ENCODE measurements at regions not wholly inside any gene's neighbourhood (a gene's known extent, or its start where the extent isn't known, plus 50 kb on each side); places are given as distances from the start of the nearest gene placed in this dataset.
"Not testable (repeated sequence)": the region's sequence is repeated elsewhere in the genome, so short reads cannot be mapped to it uniquely, and the experiment has no call there.

- TSS peak; percentile 22 for BruUV-seq (replicated peaks)
- H3K4me3 ChIP-seq (ENCODE audit: low read depth in 2 of 2, low read length in 2 of 2); H3K36me3 ChIP-seq (ENCODE audit: control insufficient read depth, insufficient read depth, low read length); intact Hi-C loops (cut with micrococcal nuclease; ENCODE audit: unreplicated experiment); H3K27ac ChIP-seq (ENCODE audit: low read length); in situ Hi-C loops (cut with HindIII; ENCODE audit: low pct_unique_long_range_greater_than_20kb, low sequenced_read_pairs); H3K27me3 ChIP-seq (ENCODE audit: control insufficient read depth, insufficient read depth, low read length); H3K4me1 ChIP-seq (ENCODE audit: control insufficient read depth, insufficient read depth, low read length); ATAC-seq; DNase-seq (ENCODE audit: low read depth, low spot score); POLR2A ChIA-PET; CTCF ChIA-PET; H3K9me3 ChIP-seq (ENCODE audit: control insufficient read depth, insufficient read depth, low read depth, low read length): not testable (repeated sequence)
Observed at GRCh38 chr6:57946084-57946768, 628.8 kb downstream of the PRIM2 start.

- ATAC-seq; H3K27me3 ChIP-seq (ENCODE audit: control insufficient read depth, insufficient read depth, low read length); POLR2A ChIA-PET; CTCF ChIA-PET; H3K36me3 ChIP-seq (ENCODE audit: control insufficient read depth, insufficient read depth, low read length); H3K4me3 ChIP-seq (ENCODE audit: low read depth in 2 of 2, low read length in 2 of 2); H3K4me1 ChIP-seq (ENCODE audit: control insufficient read depth, insufficient read depth, low read length); H3K27ac ChIP-seq (ENCODE audit: low read length); BruUV-seq (replicated peaks); in situ Hi-C loops (cut with HindIII; ENCODE audit: low pct_unique_long_range_greater_than_20kb, low sequenced_read_pairs); H3K9me3 ChIP-seq (ENCODE audit: control insufficient read depth, insufficient read depth, low read depth, low read length); DNase-seq (ENCODE audit: low read depth, low spot score); intact Hi-C loops (cut with micrococcal nuclease; ENCODE audit: unreplicated experiment): not testable (repeated sequence)
Observed at GRCh38 chr6:57946769-57947091, 629.3 kb downstream of the PRIM2 start.

GRCh38 chr6:57948481-57948880 lies 631.1 kb downstream of the PRIM2 start:
- POLR2A ChIA-PET; H3K27ac ChIP-seq (ENCODE audit: low read length); H3K4me3 ChIP-seq (ENCODE audit: low read depth in 2 of 2, low read length in 2 of 2); BruUV-seq (replicated peaks); H3K4me1 ChIP-seq (ENCODE audit: control insufficient read depth, insufficient read depth, low read length); ATAC-seq; in situ Hi-C loops (cut with HindIII; ENCODE audit: low pct_unique_long_range_greater_than_20kb, low sequenced_read_pairs); H3K36me3 ChIP-seq (ENCODE audit: control insufficient read depth, insufficient read depth, low read length); CTCF ChIA-PET; H3K27me3 ChIP-seq (ENCODE audit: control insufficient read depth, insufficient read depth, low read length); intact Hi-C loops (cut with micrococcal nuclease; ENCODE audit: unreplicated experiment); H3K9me3 ChIP-seq (ENCODE audit: control insufficient read depth, insufficient read depth, low read depth, low read length); DNase-seq (ENCODE audit: low read depth, low spot score): not testable (repeated sequence)

GRCh38 chr6:57950430-57950829 lies 633.0 kb downstream of the PRIM2 start:
- not testable (repeated sequence) for BruUV-seq (replicated peaks)

GRCh38 chr6:57966757-57967156 lies 649.3 kb downstream of the PRIM2 start:
- H3K27me3 ChIP-seq (ENCODE audit: control insufficient read depth, insufficient read depth, low read length); CTCF ChIA-PET; POLR2A ChIA-PET; H3K27ac ChIP-seq (ENCODE audit: low read length); DNase-seq (ENCODE audit: low read depth, low spot score); intact Hi-C loops (cut with micrococcal nuclease; ENCODE audit: unreplicated experiment); ATAC-seq; in situ Hi-C loops (cut with HindIII; ENCODE audit: low pct_unique_long_range_greater_than_20kb, low sequenced_read_pairs); H3K9me3 ChIP-seq (ENCODE audit: control insufficient read depth, insufficient read depth, low read depth, low read length); H3K4me3 ChIP-seq (ENCODE audit: low read depth in 2 of 2, low read length in 2 of 2); H3K36me3 ChIP-seq (ENCODE audit: control insufficient read depth, insufficient read depth, low read length); H3K4me1 ChIP-seq (ENCODE audit: control insufficient read depth, insufficient read depth, low read length); BruUV-seq (replicated peaks): not testable (repeated sequence)

More at GRCh38 chr6:57950430-57950829, 633.0 kb downstream of the PRIM2 start:
- H3K27ac ChIP-seq (ENCODE audit: low read length); intact Hi-C loops (cut with micrococcal nuclease; ENCODE audit: unreplicated experiment); in situ Hi-C loops (cut with HindIII; ENCODE audit: low pct_unique_long_range_greater_than_20kb, low sequenced_read_pairs); POLR2A ChIA-PET; H3K36me3 ChIP-seq (ENCODE audit: control insufficient read depth, insufficient read depth, low read length); CTCF ChIA-PET; H3K27me3 ChIP-seq (ENCODE audit: control insufficient read depth, insufficient read depth, low read length); H3K9me3 ChIP-seq (ENCODE audit: control insufficient read depth, insufficient read depth, low read depth, low read length); H3K4me3 ChIP-seq (ENCODE audit: low read depth in 2 of 2, low read length in 2 of 2); ATAC-seq; H3K4me1 ChIP-seq (ENCODE audit: control insufficient read depth, insufficient read depth, low read length); DNase-seq (ENCODE audit: low read depth, low spot score): not testable (repeated sequence)

GRCh38 chr6:57971956-57972355 lies 654.5 kb downstream of the PRIM2 start:
- DNase-seq (ENCODE audit: low read depth, low spot score); H3K27me3 ChIP-seq (ENCODE audit: control insufficient read depth, insufficient read depth, low read length); ATAC-seq; H3K4me3 ChIP-seq (ENCODE audit: low read depth in 2 of 2, low read length in 2 of 2); H3K27ac ChIP-seq (ENCODE audit: low read length); intact Hi-C loops (cut with micrococcal nuclease; ENCODE audit: unreplicated experiment); in situ Hi-C loops (cut with HindIII; ENCODE audit: low pct_unique_long_range_greater_than_20kb, low sequenced_read_pairs); CTCF ChIA-PET; H3K9me3 ChIP-seq (ENCODE audit: control insufficient read depth, insufficient read depth, low read depth, low read length); POLR2A ChIA-PET; H3K4me1 ChIP-seq (ENCODE audit: control insufficient read depth, insufficient read depth, low read length); H3K36me3 ChIP-seq (ENCODE audit: control insufficient read depth, insufficient read depth, low read length); BruUV-seq (replicated peaks): not testable (repeated sequence)

All from Panc1 (cell line).